ENCODE measurements at regions not wholly inside any gene's neighbourhood (a gene's known extent, or its start where the extent isn't known, plus 50 kb on each side); places are given as distances from the start of the nearest gene placed in this dataset.

- Histone ChIP-seq H3K27me3 (ENCODE audit: control insufficient read depth, insufficient read depth, low read length, poor library complexity, severe bottlenecking) (peaks cover 12% of the 10 kb centered on the region), H3K9ac (ENCODE audit: extremely low read depth, low read length, poor library complexity, severe bottlenecking) (no peak overlapping the region), H3K27ac (ENCODE audit: low read depth, low read length) (no peak overlapping the region), H3K36me3 (ENCODE audit: control insufficient read depth, insufficient read depth, low read length) (no peaks in the 10 kb centered on the region), H3K9me3 (ENCODE audit: control insufficient read depth, low read length) (no peaks in the 10 kb centered on the region), H3K4me1 (ENCODE audit: control insufficient read depth, insufficient read depth, low read length) (no peaks in the 10 kb centered on the region), H3K4me3 (ENCODE audit: low read length) (no peak overlapping the region)
- H3K27ac Mint-ChIP-seq: no peak overlapping the region
- no peak for DNase-seq
- no peaks in the 10 kb centered on the region for H3K36me3 Mint-ChIP-seq (ENCODE audit: low read depth)
- 94 to 100% methylated on average over 3 of the region's 3 CpGs for WGBS, 2 experiments (ENCODE audit: insufficient coverage in 1 of 2, insufficient read length in 1 of 2)
- no peaks in the 10 kb centered on the region for H3K9me3 Mint-ChIP-seq
- H3K4me1 Mint-ChIP-seq: peaks cover 2% of the 10 kb centered on the region
- H3K27me3 Mint-ChIP-seq (ENCODE audit: insufficient read depth): peaks cover 7% of the 10 kb centered on the region
- TF ChIP-seq, protein P1, sequence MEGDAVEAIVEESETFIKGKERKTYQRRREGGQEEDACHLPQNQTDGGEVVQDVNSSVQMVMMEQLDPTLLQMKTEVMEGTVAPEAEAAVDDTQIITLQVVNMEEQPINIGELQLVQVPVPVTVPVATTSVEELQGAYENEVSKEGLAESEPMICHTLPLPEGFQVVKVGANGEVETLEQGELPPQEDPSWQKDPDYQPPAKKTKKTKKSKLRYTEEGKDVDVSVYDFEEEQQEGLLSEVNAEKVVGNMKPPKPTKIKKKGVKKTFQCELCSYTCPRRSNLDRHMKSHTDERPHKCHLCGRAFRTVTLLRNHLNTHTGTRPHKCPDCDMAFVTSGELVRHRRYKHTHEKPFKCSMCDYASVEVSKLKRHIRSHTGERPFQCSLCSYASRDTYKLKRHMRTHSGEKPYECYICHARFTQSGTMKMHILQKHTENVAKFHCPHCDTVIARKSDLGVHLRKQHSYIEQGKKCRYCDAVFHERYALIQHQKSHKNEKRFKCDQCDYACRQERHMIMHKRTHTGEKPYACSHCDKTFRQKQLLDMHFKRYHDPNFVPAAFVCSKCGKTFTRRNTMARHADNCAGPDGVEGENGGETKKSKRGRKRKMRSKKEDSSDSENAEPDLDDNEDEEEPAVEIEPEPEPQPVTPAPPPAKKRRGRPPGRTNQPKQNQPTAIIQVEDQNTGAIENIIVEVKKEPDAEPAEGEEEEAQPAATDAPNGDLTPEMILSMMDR (conservative IDR thresholded peaks at IDR 0.05): no peak
- no peak overlapping the region for H3K4me3 Mint-ChIP-seq
Measured at GRCh38 chr6:40251637-40252300, 317.5 kb upstream of the MOCS1 start.

DNA sequence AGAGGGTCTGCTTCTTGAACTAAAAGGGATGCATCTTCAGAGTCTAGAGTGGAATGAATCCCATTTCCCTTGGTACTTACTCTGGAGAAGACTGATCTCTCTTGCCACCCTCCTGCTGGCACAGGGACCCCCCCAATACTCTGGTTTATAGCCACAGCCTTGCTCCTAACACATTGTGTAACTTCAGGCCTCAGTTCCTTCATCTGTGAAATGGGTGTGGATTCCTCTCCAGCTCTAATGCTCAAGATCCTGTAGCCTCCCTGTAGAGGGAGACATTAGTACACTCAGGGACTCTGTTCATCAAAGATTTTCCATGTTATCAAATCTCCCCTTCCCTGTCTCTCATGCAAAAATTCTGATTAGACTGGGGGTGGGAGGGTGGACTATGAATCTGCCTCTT, 315.7 kb upstream of the MOCS1 start:
- H3K4me1 ChIP-seq (ENCODE audit: control insufficient read depth, insufficient read depth, low read length): no peaks in the 10 kb centered on the region
- H3K9ac ChIP-seq (ENCODE audit: extremely low read depth, low read length, poor library complexity, severe bottlenecking): no peak overlapping the region
- Mint-ChIP-seq H3K27me3 (ENCODE audit: insufficient read depth) (peaks cover 7% of the 10 kb centered on the region), H3K4me3 (no peak overlapping the region), H3K36me3 (ENCODE audit: low read depth) (no peaks in the 10 kb centered on the region), H3K9me3 (no peaks in the 10 kb centered on the region), H3K27ac (no peak overlapping the region), H3K4me1 (peaks cover 2% of the 10 kb centered on the region)
- no peaks in the 10 kb centered on the region for H3K9me3 ChIP-seq (ENCODE audit: control insufficient read depth, low read length)
- H3K36me3 ChIP-seq (ENCODE audit: control insufficient read depth, insufficient read depth, low read length): no peaks in the 10 kb centered on the region
- no peak overlapping the region for H3K27ac ChIP-seq (ENCODE audit: low read depth, low read length)
- no peak overlapping the region for H3K4me3 ChIP-seq (ENCODE audit: low read length)
- DNase-seq: no peak
- TF ChIP-seq, protein P1 (conservative IDR thresholded peaks at IDR 0.05): no peak
- H3K27me3 ChIP-seq (ENCODE audit: control insufficient read depth, insufficient read depth, low read length, poor library complexity, severe bottlenecking): peaks cover 12% of the 10 kb centered on the region

GRCh38 chr6:40247516-40248115, 313.4 kb upstream of the MOCS1 start:
- Mint-ChIP-seq H3K4me3 (no peak overlapping the region), H3K9me3 (peaks cover 2% of the 10 kb centered on the region), H3K4me1 (peaks cover 2% of the 10 kb centered on the region), H3K27ac (no peak overlapping the region), H3K36me3 (ENCODE audit: low read depth) (no peaks in the 10 kb centered on the region), H3K27me3 (ENCODE audit: insufficient read depth) (peaks cover 12% of the 10 kb centered on the region)
- Histone ChIP-seq H3K4me1 (ENCODE audit: control insufficient read depth, insufficient read depth, low read length) (no peaks in the 10 kb centered on the region), H3K9me3 (ENCODE audit: control insufficient read depth, low read length) (no peaks in the 10 kb centered on the region), H3K27me3 (ENCODE audit: control insufficient read depth, insufficient read depth, low read length, poor library complexity, severe bottlenecking) (peaks cover 12% of the 10 kb centered on the region), H3K27ac (ENCODE audit: low read depth, low read length) (no peak overlapping the region), H3K36me3 (ENCODE audit: control insufficient read depth, insufficient read depth, low read length) (no peaks in the 10 kb centered on the region), H3K9ac (ENCODE audit: extremely low read depth, low read length, poor library complexity, severe bottlenecking) (no peak overlapping the region), H3K4me3 (ENCODE audit: low read length) (no peak overlapping the region)
- TF ChIP-seq, protein P1 (conservative IDR thresholded peaks at IDR 0.05): no peak
- DNase-seq: no peak
- WGBS, 2 experiments (ENCODE audit: insufficient coverage in 1 of 2, insufficient read length in 1 of 2): 95 to 100% methylated on average over 1 to 3 of the region's 3 CpGs

All from endodermal cell (in vitro differentiated cells).